ENCODE measurements at regions not wholly inside any gene's neighbourhood (a gene's known extent, or its start where the extent isn't known, plus 50 kb on each side); places are given as distances from the start of the nearest gene placed in this dataset.

DNA sequence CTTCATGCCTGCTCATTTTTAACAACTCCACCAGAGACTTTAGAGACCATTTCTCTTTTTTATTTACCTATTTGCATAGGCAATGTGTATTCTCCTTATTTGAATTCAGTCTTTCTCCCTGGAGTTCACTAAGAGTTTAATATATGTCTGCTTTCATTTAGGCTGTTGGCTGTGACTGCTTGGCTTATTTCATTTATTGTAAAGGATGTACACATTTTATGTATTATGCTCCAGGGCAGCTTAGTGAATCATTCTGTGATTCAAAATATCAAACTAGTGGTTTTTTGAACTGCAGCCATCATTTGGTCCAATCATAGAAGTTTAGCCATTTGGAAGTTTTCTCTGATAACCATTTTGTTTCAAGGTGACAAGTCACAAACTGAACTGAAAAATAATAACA lies 229.6 kb downstream of the LPIN1 start:
- Mint-ChIP-seq H3K27me3 (no peaks in the 10 kb centered on the region), H3K9me3 (peaks cover 23% of the 10 kb centered on the region), H3K4me1 (peaks cover 15% of the 10 kb centered on the region), H3K4me3 (no peak overlapping the region), H3K36me3 (ENCODE audit: low read depth) (peaks cover 11% of the 10 kb centered on the region), H3K27ac (no peak overlapping the region)
- ATAC-seq (ENCODE audit: low read depth) (no peak), DNase-seq (no peak)
- ChIA-PET POLR2A (no interaction called here), CTCF (no interaction called here)
- TF ChIP-seq, protein P1, sequence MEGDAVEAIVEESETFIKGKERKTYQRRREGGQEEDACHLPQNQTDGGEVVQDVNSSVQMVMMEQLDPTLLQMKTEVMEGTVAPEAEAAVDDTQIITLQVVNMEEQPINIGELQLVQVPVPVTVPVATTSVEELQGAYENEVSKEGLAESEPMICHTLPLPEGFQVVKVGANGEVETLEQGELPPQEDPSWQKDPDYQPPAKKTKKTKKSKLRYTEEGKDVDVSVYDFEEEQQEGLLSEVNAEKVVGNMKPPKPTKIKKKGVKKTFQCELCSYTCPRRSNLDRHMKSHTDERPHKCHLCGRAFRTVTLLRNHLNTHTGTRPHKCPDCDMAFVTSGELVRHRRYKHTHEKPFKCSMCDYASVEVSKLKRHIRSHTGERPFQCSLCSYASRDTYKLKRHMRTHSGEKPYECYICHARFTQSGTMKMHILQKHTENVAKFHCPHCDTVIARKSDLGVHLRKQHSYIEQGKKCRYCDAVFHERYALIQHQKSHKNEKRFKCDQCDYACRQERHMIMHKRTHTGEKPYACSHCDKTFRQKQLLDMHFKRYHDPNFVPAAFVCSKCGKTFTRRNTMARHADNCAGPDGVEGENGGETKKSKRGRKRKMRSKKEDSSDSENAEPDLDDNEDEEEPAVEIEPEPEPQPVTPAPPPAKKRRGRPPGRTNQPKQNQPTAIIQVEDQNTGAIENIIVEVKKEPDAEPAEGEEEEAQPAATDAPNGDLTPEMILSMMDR (IDR thresholded peaks at IDR 0.05): no peak
- intact Hi-C loops (cut with micrococcal nuclease): no loop called here

DNA sequence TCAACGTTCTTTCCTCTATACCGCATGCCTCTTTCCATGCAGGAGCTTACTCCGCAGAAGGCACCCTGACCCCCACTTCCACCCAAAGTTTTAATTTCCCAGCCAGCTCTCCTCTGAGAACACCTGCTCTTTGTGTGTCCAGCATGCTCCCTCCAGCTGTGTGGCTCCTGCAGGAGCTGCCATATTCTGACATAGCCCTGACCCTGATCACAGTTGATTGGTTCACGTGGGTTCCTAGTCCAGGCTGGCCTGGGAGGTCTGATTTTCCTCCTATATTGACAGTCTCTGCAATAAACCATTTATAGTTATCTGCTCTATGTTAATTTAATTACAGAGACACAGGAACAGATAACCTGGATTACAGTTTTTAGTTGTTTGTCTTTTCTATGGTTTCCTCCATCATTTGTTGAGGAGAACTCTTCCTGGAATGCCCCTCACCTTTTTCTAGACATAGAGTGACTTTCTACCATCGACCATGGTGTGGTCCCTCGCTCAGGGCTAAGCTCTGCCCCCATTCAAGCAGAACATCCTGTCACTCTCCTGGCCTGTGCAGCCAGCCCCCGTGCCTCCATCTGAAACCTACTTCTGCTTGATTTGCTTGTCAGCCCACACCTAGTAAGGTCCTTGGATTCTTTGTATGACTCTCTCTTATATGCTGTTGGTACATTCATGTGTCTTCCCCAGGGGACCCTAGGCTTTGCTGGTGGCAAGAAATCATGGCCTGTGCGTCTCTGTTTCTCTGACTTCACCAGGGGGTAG lies 231.5 kb downstream of the LPIN1 start:
- peaks cover 16% of the 10 kb centered on the region for H3K9me3 Mint-ChIP-seq
- TF ChIP-seq, protein P1 (IDR thresholded peaks at IDR 0.05): no peak
- no peak overlapping the region for H3K27ac Mint-ChIP-seq
- DNase-seq: no peak
- H3K4me3 Mint-ChIP-seq: no peak overlapping the region
- no peaks in the 10 kb centered on the region for H3K27me3 Mint-ChIP-seq
- ChIA-PET POLR2A (no interaction called here), CTCF (no interaction called here)
- H3K36me3 Mint-ChIP-seq (ENCODE audit: low read depth): peaks cover 8% of the 10 kb centered on the region
- H3K4me1 Mint-ChIP-seq: peaks cover 8% of the 10 kb centered on the region
- ATAC-seq (ENCODE audit: low read depth): no peak
- intact Hi-C loops (cut with micrococcal nuclease): no loop called here

DNA sequence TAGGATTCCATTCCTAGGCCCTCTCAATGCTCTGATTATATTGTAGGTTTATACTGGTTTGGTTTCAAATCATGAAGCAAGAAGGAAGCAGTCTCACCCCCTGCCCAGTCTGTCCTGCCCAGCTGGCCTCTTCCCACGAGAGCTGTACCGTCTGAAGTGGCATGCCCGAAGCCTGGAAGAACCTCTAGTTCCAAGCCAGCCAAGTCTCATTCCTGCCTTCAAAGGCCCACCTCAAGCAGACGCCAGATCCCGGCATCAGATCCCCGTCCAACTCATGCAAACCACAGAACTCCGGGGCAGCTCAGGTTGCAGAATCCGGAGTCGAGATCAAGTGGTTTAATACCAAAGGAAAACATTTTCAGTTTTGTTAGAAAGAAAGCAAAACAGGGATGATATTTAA lies 234.4 kb downstream of the LPIN1 start:
- intact Hi-C loops (cut with micrococcal nuclease): no loop called here
- ChIA-PET CTCF (no interaction called here), POLR2A (no interaction called here)
- no peaks in the 10 kb centered on the region for H3K27me3 Mint-ChIP-seq
- ATAC-seq (ENCODE audit: low read depth): no peak
- TF ChIP-seq, protein P1 (IDR thresholded peaks at IDR 0.05): no peak
- H3K4me3 Mint-ChIP-seq: no peak overlapping the region
- H3K36me3 Mint-ChIP-seq (ENCODE audit: low read depth): no peaks in the 10 kb centered on the region
- H3K4me1 Mint-ChIP-seq: peaks cover 8% of the 10 kb centered on the region
- DNase-seq: no peak
- no peaks in the 10 kb centered on the region for H3K9me3 Mint-ChIP-seq
- H3K27ac Mint-ChIP-seq: no peak overlapping the region

DNA sequence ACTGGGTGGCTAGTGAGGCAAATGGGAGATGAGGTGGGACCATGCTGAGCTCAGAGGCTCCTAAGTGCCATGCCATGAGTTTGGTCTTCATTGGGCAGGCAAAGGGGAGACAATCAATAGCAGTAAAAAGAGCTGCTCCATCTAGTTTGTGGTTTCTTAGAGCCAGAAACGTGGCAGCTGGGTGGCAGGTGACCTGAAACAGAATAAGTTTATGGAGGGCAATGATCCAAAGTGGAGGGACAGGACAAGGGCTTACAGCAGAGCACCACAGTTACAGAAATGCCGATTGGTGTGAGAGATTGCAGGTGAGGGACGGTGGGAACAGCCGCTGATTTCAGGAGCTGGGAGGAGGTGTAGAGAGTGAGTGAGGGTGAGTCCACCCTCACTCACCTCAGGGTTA lies 237.0 kb downstream of the LPIN1 start:
- Mint-ChIP-seq H3K27ac (no peak overlapping the region), H3K36me3 (ENCODE audit: low read depth) (no peaks in the 10 kb centered on the region), H3K27me3 (no peaks in the 10 kb centered on the region), H3K9me3 (peaks cover 2% of the 10 kb centered on the region), H3K4me3 (no peak overlapping the region), H3K4me1 (peaks cover 4% of the 10 kb centered on the region)
- no peak for ATAC-seq (ENCODE audit: low read depth)
- no peak for DNase-seq
- intact Hi-C loops (cut with micrococcal nuclease): no loop called here
- CTCF ChIA-PET: no interaction called here
- TF ChIP-seq, protein P1 (IDR thresholded peaks at IDR 0.05): no peak
- POLR2A ChIA-PET: no interaction called here

DNA sequence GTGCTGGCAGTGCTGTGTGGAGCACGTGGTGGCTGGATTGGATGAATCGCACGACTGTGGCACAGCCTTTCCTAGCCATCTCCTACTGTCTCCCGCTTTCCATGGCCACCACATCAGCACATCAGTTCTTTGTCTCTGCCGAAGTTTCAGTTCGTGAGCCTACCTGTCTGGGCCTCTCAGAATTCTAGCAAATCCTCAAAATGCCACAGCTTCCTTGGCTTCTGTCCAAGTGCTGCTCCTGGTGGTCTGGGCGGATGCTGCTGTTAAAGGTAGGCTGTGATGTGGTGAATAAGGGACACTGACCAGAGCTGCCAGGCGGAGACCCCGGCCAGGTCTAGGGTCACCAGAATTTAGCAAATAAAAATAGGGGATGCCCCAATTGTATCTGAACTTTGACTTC lies 237.4 kb downstream of the LPIN1 start:
- H3K36me3 Mint-ChIP-seq (ENCODE audit: low read depth): no peaks in the 10 kb centered on the region
- CTCF ChIA-PET: no interaction called here
- peaks cover 2% of the 10 kb centered on the region for H3K9me3 Mint-ChIP-seq
- ATAC-seq (ENCODE audit: low read depth) (no peak), DNase-seq (no peak)
- no peak overlapping the region for H3K4me3 Mint-ChIP-seq
- peaks cover 4% of the 10 kb centered on the region for H3K4me1 Mint-ChIP-seq
- intact Hi-C loops (cut with micrococcal nuclease): no loop called here
- POLR2A ChIA-PET: no interaction called here
- H3K27me3 Mint-ChIP-seq: no peaks in the 10 kb centered on the region
- no peak overlapping the region for H3K27ac Mint-ChIP-seq
- TF ChIP-seq, protein P1 (IDR thresholded peaks at IDR 0.05): no peak
